NT2/D1 (cell line): ENCODE measurements at regions not wholly inside any gene's neighbourhood (a gene's known extent, or its start where the extent isn't known, plus 50 kb on each side); places are given as distances from the start of the nearest gene placed in this dataset.

Experiments
- SUZ12 ChIP-seq: IDR thresholded peaks from 2 replicates; pipeline ENCODE4 v1.6.1; 2011; ENCODE audit not compliant: insufficient read length, insufficient read depth; ENCODE audit errors: extremely low read depth
- YY1 ChIP-seq: IDR thresholded peaks from 2 replicates; pipeline ENCODE4 v1.6.1; 2011; ENCODE audit not compliant: insufficient read length, insufficient read depth
- ZNF274 ChIP-seq: IDR thresholded peaks from 2 replicates; pipeline ENCODE4 v1.6.1; 2011; ENCODE audit warnings: mild to moderate bottlenecking, low read depth, low read length

DNA sequence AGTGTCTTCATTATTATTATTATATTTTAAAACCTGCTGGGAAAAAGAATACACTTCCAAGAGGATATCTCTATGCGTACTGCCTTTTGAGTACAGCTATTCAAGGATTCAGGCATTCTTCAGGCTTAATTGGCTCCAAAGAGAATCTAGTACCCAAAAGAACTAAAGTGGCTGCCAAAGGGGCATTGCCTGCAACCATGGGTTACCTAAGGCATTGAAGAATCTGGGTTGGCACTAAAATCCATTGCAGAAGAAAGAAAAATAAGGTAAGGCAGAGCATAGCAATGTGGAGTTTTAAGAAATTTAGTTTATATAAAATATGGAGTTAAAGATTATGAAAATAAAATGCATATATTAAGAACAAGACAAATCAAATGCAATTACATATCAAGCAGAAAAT lies 223.5 kb downstream of the TMEM161B start:
- no peak for TF ChIP-seq YY1
- no peak for TF ChIP-seq ZNF274
- TF ChIP-seq SUZ12 = no peak
